ENCODE measurements at regions not wholly inside any gene's neighbourhood (a gene's known extent, or its start where the extent isn't known, plus 50 kb on each side); places are given as distances from the start of the nearest gene placed in this dataset.

- TF ChIP-seq CTCF (IDR thresholded peaks at IDR 0.05) (no peak), POLR2A (IDR thresholded peaks at IDR 0.05) (no peak)
Measured at GRCh38 chr22:48443680-48444079, 1384.0 kb downstream of the BRD1 start.

Data from adrenal gland (tissue), 5 donors.